ENCODE measurements at regions not wholly inside any gene's neighbourhood (a gene's known extent, or its start where the extent isn't known, plus 50 kb on each side); places are given as distances from the start of the nearest gene placed in this dataset.
"Not testable (repeated sequence)": the region's sequence is repeated elsewhere in the genome, so short reads cannot be mapped to it uniquely, and the experiment has no call there.

DNA sequence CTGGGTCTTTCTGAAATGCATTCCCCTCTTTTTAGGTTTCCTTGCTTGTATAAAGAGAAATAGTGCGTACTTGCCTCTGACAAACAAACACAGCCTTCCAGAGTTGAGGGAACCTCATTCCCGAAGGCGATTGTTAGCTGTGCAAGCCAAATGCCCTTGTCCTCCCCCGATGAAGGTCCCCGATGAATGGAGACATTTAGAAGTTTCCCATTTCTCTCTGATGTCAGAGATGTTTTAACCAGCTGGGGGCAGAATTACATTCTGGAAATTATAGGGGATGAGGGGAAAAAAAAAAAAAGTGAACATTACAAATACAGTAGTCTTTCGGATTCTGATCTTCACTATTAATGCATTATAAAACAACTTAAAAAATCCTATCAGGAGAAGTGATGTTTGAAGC is 366.8 kb downstream of the VRK1 start:
- H3K4me3 ChIP-seq (ENCODE audit: low read length): no peak overlapping the region
- DNase-seq (no peak), ATAC-seq (no peak)
- WGBS (ENCODE audit: insufficient coverage): 81% methylated on average over 5 of the region's 6 CpGs
- H3K4me1 ChIP-seq (ENCODE audit: control insufficient read depth, insufficient read depth, low read length): no peaks in the 10 kb centered on the region
- peaks cover 3% of the 10 kb centered on the region for H3K9me3 ChIP-seq (ENCODE audit: control insufficient read depth, insufficient read depth, low read length)
- Mint-ChIP-seq H3K4me1 (no peaks in the 10 kb centered on the region), H3K9me3 (peaks cover under 1 to 1% of the 10 kb centered on the region in 2 donors), H3K36me3 (no peaks in the 10 kb centered on the region), H3K27ac (no peak overlapping the region), H3K4me3 (no peak overlapping the region), H3K27me3 (ENCODE audit: low read depth in 2 of 2) (peaks cover 2 to 4% of the 10 kb centered on the region in 2 donors)
- H3K36me3 ChIP-seq (ENCODE audit: control insufficient read depth, insufficient read depth, low read length): no peaks in the 10 kb centered on the region
- H3K27me3 ChIP-seq (ENCODE audit: control insufficient read depth, insufficient read depth, low read length): no peaks in the 10 kb centered on the region
- TF ChIP-seq, protein P1, sequence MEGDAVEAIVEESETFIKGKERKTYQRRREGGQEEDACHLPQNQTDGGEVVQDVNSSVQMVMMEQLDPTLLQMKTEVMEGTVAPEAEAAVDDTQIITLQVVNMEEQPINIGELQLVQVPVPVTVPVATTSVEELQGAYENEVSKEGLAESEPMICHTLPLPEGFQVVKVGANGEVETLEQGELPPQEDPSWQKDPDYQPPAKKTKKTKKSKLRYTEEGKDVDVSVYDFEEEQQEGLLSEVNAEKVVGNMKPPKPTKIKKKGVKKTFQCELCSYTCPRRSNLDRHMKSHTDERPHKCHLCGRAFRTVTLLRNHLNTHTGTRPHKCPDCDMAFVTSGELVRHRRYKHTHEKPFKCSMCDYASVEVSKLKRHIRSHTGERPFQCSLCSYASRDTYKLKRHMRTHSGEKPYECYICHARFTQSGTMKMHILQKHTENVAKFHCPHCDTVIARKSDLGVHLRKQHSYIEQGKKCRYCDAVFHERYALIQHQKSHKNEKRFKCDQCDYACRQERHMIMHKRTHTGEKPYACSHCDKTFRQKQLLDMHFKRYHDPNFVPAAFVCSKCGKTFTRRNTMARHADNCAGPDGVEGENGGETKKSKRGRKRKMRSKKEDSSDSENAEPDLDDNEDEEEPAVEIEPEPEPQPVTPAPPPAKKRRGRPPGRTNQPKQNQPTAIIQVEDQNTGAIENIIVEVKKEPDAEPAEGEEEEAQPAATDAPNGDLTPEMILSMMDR (IDR thresholded peaks at IDR 0.05): no peak
- H3K27ac ChIP-seq (ENCODE audit: low read length): no peak overlapping the region
- intact Hi-C loops (cut with micrococcal nuclease): no loop called here

DNA sequence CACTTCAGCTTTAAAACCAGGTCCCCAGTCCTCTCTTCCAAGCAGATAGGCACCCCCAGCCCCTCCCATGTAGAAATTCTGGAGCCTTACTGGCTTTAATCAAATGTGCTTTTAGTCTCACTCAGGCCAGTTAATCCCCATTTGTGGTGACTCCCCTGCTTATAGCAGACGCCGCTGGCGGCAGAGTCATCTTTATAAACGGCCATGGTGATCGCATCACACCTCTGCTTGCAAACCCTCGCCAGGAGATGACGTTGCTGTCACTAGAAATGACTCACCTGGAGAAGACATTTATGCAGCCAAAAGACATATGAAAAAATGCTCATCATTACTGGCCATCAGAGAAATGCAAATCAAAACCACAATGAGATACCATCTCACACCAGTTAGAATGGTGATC is 369.3 kb downstream of the VRK1 start:
- intact Hi-C loops (cut with micrococcal nuclease): no loop called here
- Histone ChIP-seq H3K27me3 (ENCODE audit: control insufficient read depth, insufficient read depth, low read length) (no peaks in the 10 kb centered on the region), H3K4me1 (ENCODE audit: control insufficient read depth, insufficient read depth, low read length) (no peaks in the 10 kb centered on the region), H3K9me3 (ENCODE audit: control insufficient read depth, insufficient read depth, low read length) (no peaks in the 10 kb centered on the region), H3K4me3 (ENCODE audit: low read length) (no peak overlapping the region), H3K36me3 (ENCODE audit: control insufficient read depth, insufficient read depth, low read length) (no peaks in the 10 kb centered on the region), H3K27ac (ENCODE audit: low read length) (no peak overlapping the region)
- Mint-ChIP-seq H3K27ac (no peak overlapping the region), H3K36me3 (no peaks in the 10 kb centered on the region), H3K4me3 (no peak overlapping the region), H3K4me1 (no peaks in the 10 kb centered on the region), H3K27me3 (ENCODE audit: low read depth in 2 of 2) (peaks cover 6 to 9% of the 10 kb centered on the region in 2 donors), H3K9me3 (no peaks in the 10 kb centered on the region)
- DNase-seq (no peak), ATAC-seq (no peak)
- WGBS (ENCODE audit: insufficient coverage): 85% methylated on average over 7 of the region's 7 CpGs
- TF ChIP-seq, protein P1 (IDR thresholded peaks at IDR 0.05): no peak

DNA sequence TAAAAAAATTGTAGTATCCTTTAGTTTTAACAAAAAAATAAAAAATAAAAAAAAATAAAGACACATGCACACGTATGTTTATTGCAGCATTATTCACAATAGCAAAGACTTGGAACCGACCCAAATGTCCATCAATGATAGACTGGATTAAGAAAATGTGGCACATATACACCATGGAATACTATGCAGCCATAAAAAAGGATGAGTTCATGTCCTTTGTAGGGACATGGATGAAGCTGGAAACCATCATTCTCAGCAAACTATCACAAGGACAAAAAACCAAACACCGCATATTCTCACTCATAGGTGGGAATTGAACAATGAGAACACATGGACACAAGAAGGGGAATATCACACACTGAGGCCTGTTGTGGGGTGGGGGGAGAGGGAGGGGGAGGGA is 370.4 kb downstream of the VRK1 start:
- DNase-seq; H3K27me3 Mint-ChIP-seq (ENCODE audit: low read depth in 2 of 2); H3K36me3 ChIP-seq (ENCODE audit: control insufficient read depth, insufficient read depth, low read length); H3K4me1 ChIP-seq (ENCODE audit: control insufficient read depth, insufficient read depth, low read length); intact Hi-C loops (cut with micrococcal nuclease); H3K4me3 Mint-ChIP-seq; H3K4me1 Mint-ChIP-seq; H3K27ac ChIP-seq (ENCODE audit: low read length); H3K9me3 ChIP-seq (ENCODE audit: control insufficient read depth, insufficient read depth, low read length); H3K4me3 ChIP-seq (ENCODE audit: low read length); H3K36me3 Mint-ChIP-seq; ATAC-seq; H3K27ac Mint-ChIP-seq; H3K27me3 ChIP-seq (ENCODE audit: control insufficient read depth, insufficient read depth, low read length); H3K9me3 Mint-ChIP-seq: not testable (repeated sequence)
- WGBS (ENCODE audit: insufficient coverage): no CpG with 5 or more reads among the region's 3 CpGs

GRCh38 chr14:97172644-97173043 is 375.5 kb downstream of the VRK1 start:
- no peak overlapping the region for H3K27ac ChIP-seq (ENCODE audit: low read length)
- TF ChIP-seq, protein P1 (IDR thresholded peaks at IDR 0.05): no peak
- intact Hi-C loops (cut with micrococcal nuclease): no loop called here
- Mint-ChIP-seq H3K27ac (no peak overlapping the region), H3K4me3 (no peak overlapping the region), H3K9me3 (no peaks in the 10 kb centered on the region), H3K36me3 (no peaks in the 10 kb centered on the region), H3K4me1 (peaks cover 0 to 11% of the 10 kb centered on the region in 2 donors), H3K27me3 (ENCODE audit: low read depth in 2 of 2) (peaks cover 4 to 9% of the 10 kb centered on the region in 2 donors)
- no peaks in the 10 kb centered on the region for H3K36me3 ChIP-seq (ENCODE audit: control insufficient read depth, insufficient read depth, low read length)
- DNase-seq (no peak), ATAC-seq (no peak)
- H3K9me3 ChIP-seq (ENCODE audit: control insufficient read depth, insufficient read depth, low read length): no peaks in the 10 kb centered on the region
- no peaks in the 10 kb centered on the region for H3K4me1 ChIP-seq (ENCODE audit: control insufficient read depth, insufficient read depth, low read length)
- no peak overlapping the region for H3K4me3 ChIP-seq (ENCODE audit: low read length)
- 100% methylated on average over 2 of the region's 2 CpGs for WGBS (ENCODE audit: insufficient coverage)
- H3K27me3 ChIP-seq (ENCODE audit: control insufficient read depth, insufficient read depth, low read length): no peaks in the 10 kb centered on the region
